ENCODE measurements at regions not wholly inside any gene's neighbourhood (a gene's known extent, or its start where the extent isn't known, plus 50 kb on each side); places are given as distances from the start of the nearest gene placed in this dataset.

- 80% methylated on average over 2 of the region's 2 CpGs; no CpG with 5 or more reads in 1 of the 2 experiments for WGBS, 2 experiments (ENCODE audit: extremely low coverage in 1 of 2, insufficient coverage in 1 of 2, insufficient read length in 1 of 2, insufficient replicate concordance in 2 of 2, low coverage in 1 of 2, low lambda C conversion rate in 2 of 2, missing lambda C conversion rate in 1 of 2)
- Histone ChIP-seq H2BK5ac (ENCODE audit: low read depth, low read length) (no peak overlapping the region), H3K27me3 (replicated peaks in 1 of 4; ENCODE audit: control insufficient read depth in 3 of 4, extremely low read depth in 1 of 4, insufficient read depth in 3 of 4, low read length in 3 of 4) (no peaks in the 10 kb centered on the region), H3K23ac (ENCODE audit: insufficient read length) (no peak overlapping the region), H2BK120ac (replicated peaks; ENCODE audit: low read depth, low read length) (no peak overlapping the region), H3K9ac (replicated peaks in 1 of 4; ENCODE audit: extremely low read depth in 1 of 4, low read depth in 3 of 4, low read length in 3 of 4) (no peak overlapping the region), H4K20me1 (replicated peaks in 1 of 2; ENCODE audit: control insufficient read depth in 1 of 2, insufficient read depth in 2 of 2, low read length in 2 of 2) (no peaks in the 10 kb centered on the region), H2BK20ac (ENCODE audit: low read length) (no peak overlapping the region), H2BK15ac (ENCODE audit: low read length) (no peak overlapping the region), H3K4me1 (replicated peaks in 1 of 4; ENCODE audit: control insufficient read depth in 3 of 4, insufficient read depth in 4 of 4, low read length in 3 of 4) (peaks cover 2 to 4% (median 2%) of the 10 kb centered on the region in 4 experiments; a peak in 4 of 7 replicates), H3K9me3 (ENCODE audit: insufficient read depth in 2 of 2, low read depth in 1 of 2, low read length in 1 of 2) (no peaks in the 10 kb centered on the region), H2AK5ac (ENCODE audit: low read depth, low read length) (no peak overlapping the region), H2AFZ (ENCODE audit: low read length) (no peak overlapping the region), H3K79me2 (ENCODE audit: control insufficient read depth in 1 of 2, insufficient read depth in 2 of 2, low read length in 2 of 2) (no peaks in the 10 kb centered on the region), H3K27ac (ENCODE audit: low read depth, low read length) (no peak overlapping the region), H4K5ac (ENCODE audit: insufficient read length, low read depth, low read length) (no peak overlapping the region), H3K4ac (replicated peaks; ENCODE audit: insufficient read length, low read depth, low read length) (no peak overlapping the region), H3K36me3 (ENCODE audit: control insufficient read depth in 2 of 4, insufficient read depth in 4 of 4, low read length in 3 of 4) (no peaks in the 10 kb centered on the region), H2BK12ac (ENCODE audit: low read depth, low read length) (no peak overlapping the region), H3K56ac (replicated peaks; ENCODE audit: insufficient read length, low read depth, low read length) (no peak overlapping the region), H3K4me2 (ENCODE audit: insufficient read depth in 1 of 2, low read depth in 2 of 2, low read length in 2 of 2) (no peak overlapping the region), H3K14ac (ENCODE audit: insufficient read length) (no peak overlapping the region), H3K4me3 (ENCODE audit: extremely low read depth in 1 of 4, insufficient read depth in 2 of 4, low read depth in 3 of 4, low read length in 4 of 4) (no peak overlapping the region), H3K18ac (ENCODE audit: extremely low read depth, low read length) (no peak overlapping the region), H4K8ac (ENCODE audit: extremely low read depth, insufficient read depth, low read length) (no peak overlapping the region), H4K91ac (replicated peaks; ENCODE audit: insufficient read length, low read length) (no peak overlapping the region), H3K79me1 (ENCODE audit: low read depth, low read length) (no peaks in the 10 kb centered on the region), H3K23me2 (ENCODE audit: low read depth, low read length) (no peaks in the 10 kb centered on the region)
- no peak for FAIRE-seq
- CTCF ChIA-PET (ENCODE audit: partially characterized antibody) = no interaction called here
- POLR2A ChIA-PET (ENCODE audit: partially characterized antibody) = no interaction called here
- DNase-seq (ENCODE audit: low read depth in 1 of 2, low spot score in 2 of 2) = no peak
- TF ChIP-seq, protein P1, sequence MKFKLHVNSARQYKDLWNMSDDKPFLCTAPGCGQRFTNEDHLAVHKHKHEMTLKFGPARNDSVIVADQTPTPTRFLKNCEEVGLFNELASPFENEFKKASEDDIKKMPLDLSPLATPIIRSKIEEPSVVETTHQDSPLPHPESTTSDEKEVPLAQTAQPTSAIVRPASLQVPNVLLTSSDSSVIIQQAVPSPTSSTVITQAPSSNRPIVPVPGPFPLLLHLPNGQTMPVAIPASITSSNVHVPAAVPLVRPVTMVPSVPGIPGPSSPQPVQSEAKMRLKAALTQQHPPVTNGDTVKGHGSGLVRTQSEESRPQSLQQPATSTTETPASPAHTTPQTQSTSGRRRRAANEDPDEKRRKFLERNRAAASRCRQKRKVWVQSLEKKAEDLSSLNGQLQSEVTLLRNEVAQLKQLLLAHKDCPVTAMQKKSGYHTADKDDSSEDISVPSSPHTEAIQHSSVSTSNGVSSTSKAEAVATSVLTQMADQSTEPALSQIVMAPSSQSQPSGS (IDR thresholded peaks at IDR 0.05; ENCODE audit: low read length) = no peak
- TF ChIP-seq SUZ12 (IDR thresholded peaks at IDR 0.05; ENCODE audit: low read length) (no peak), SRF (IDR thresholded peaks at IDR 0.05; ENCODE audit: low read depth, low read length) (no peak), CREB1 (IDR thresholded peaks at IDR 0.05) (no peak), ASH2L (IDR thresholded peaks at IDR 0.05; ENCODE audit: low read length) (no peak)
Measured at GRCh38 chrX:9141496-9141895, 107.6 kb upstream of the FAM9B start.
